GM12878 (cell line): ENCODE measurements at regions not wholly inside any gene's neighbourhood (a gene's known extent, or its start where the extent isn't known, plus 50 kb on each side); places are given as distances from the start of the nearest gene placed in this dataset.

ENCODE experiments used
- ATAC-seq: fragments of 200-7000 bp; cut with Tn5 transposase; 3 replicates; pipeline ENCODE4 v1.9.1; 2020; ENCODE audit warnings: mild to moderate bottlenecking, moderate library complexity
- BruUV-seq: library from RNA; stranded (reverse); fragments of 400-500 nt; replicated peaks from 2 replicates; lab custom pipeline; 2021; lab: Mats Ljungman, UMichigan
- CTCF ChIA-PET: fragments of 300-600 bp; sonication (Branson Sonifier 250); formaldehyde crosslinking; extraction: SDS; loops from one replicate; lab custom pipeline; 2021; ENCODE audit warnings: inconsistent platforms; lab: Yijun Ruan, JAX
- POLR2A ChIA-PET: fragments of 350-600 bp; formaldehyde crosslinking; extraction: SDS; loops from one replicate; lab custom pipeline; 2021; ENCODE audit warnings: inconsistent platforms; lab: Charles Lee
- RAD21 ChIA-PET: fragments of 300-600 bp; sonication (Branson Sonifier 250); formaldehyde crosslinking; loops from one replicate; lab custom pipeline; 2023; ENCODE audit warnings: antibody characterized with exemption; ENCODE audit not compliant: unreplicated experiment; lab: Charles Lee
- SMC1A ChIA-PET: fragments of 300-600 bp; sonication (Branson Sonifier 250); formaldehyde crosslinking; loops from one replicate; lab custom pipeline; 2023; ENCODE audit not compliant: unreplicated experiment, uncharacterized antibody; lab: Charles Lee
- DNase-seq: peaks from one replicate; pipeline ENCODE4 v3.0.0-alpha.2; 2011; ENCODE audit warnings: low read depth, low spot score
- FAIRE-seq: peaks from 3 replicates; lab custom pipeline; 2011; peaks lifted over from hg19 to GRCh38; lab: Jason Lieb, UNC
- H2AFZ ChIP-seq: 2 replicates; pipeline ENCODE4 v1.6.0; 2011; ENCODE audit warnings: low read depth, low read length, control low read depth; ENCODE audit not compliant: control insufficient read depth
- H3K27ac ChIP-seq: 2 replicates; pipeline ENCODE4 v1.5.1; 2011; ENCODE audit warnings: control low read depth; ENCODE audit not compliant: control insufficient read depth, insufficient read depth
- H3K27me3 ChIP-seq, 2 experiments: replicated peaks in 1 of 2; 2 replicates each; pipeline versions ENCODE4 v1.6.0 to v1.6.1; 2011; ENCODE audit warnings: low read length in 1 of 2; ENCODE audit not compliant: control insufficient read depth in 2 of 2, insufficient read depth in 2 of 2
- H3K36me3 ChIP-seq, 2 experiments: 2 replicates each; pipeline ENCODE4 v1.5.1; 2011; ENCODE audit warnings: low read length in 1 of 2; ENCODE audit not compliant: control insufficient read depth in 2 of 2, insufficient read depth in 2 of 2
- H3K4me1 ChIP-seq: 2 replicates; pipeline ENCODE4 v1.6.1; 2011; ENCODE audit warnings: mild to moderate bottlenecking, low read length, moderate library complexity, mixed read lengths; ENCODE audit not compliant: control insufficient read depth, insufficient read depth
- H3K4me2 ChIP-seq: 2 replicates; pipeline ENCODE4 v1.6.0; 2011; ENCODE audit warnings: control low read depth; ENCODE audit not compliant: control insufficient read depth, insufficient read depth
- H3K4me3 ChIP-seq: fragments of 200-600 bp; sonication (generic); 2 replicates; pipeline ENCODE4 v1.5.1; 2016
- H3K79me2 ChIP-seq: 2 replicates; pipeline ENCODE4 v1.6.0; 2011; ENCODE audit warnings: low read length; ENCODE audit not compliant: control insufficient read depth, insufficient read depth
- H3K9ac ChIP-seq: 2 replicates; pipeline ENCODE4 v1.8.0; 2011; ENCODE audit warnings: low read length, control low read depth, mixed read lengths; ENCODE audit not compliant: control insufficient read depth, insufficient read depth
- H3K9me3 ChIP-seq: replicated peaks from 3 replicates; pipeline ENCODE4 v1.5.1; 2011; ENCODE audit warnings: mild to moderate bottlenecking, low read length; ENCODE audit not compliant: control insufficient read depth, insufficient read depth
- H4K20me1 ChIP-seq: 2 replicates; pipeline ENCODE4 v1.6.0; 2011; ENCODE audit not compliant: control insufficient read depth, insufficient read depth
- ATF2 ChIP-seq: IDR thresholded peaks from 2 replicates; pipeline ENCODE4 v1.6.1; 2012; ENCODE audit warnings: low read length, inconsistent platforms
- BCLAF1 ChIP-seq: fragments of 450-650 bp; IDR thresholded peaks from 2 replicates; pipeline ENCODE4 v1.6.1; 2017; ENCODE audit warnings: antibody characterized with exemption, mild to moderate bottlenecking, moderate library complexity
- CBX3 ChIP-seq: fragments of 200-600 bp; sonication (generic); IDR thresholded peaks from 2 replicates; pipeline ENCODE4 v1.6.1; 2016; ENCODE audit warnings: low read depth, borderline replicate concordance
- GABPA ChIP-seq: IDR thresholded peaks from 2 replicates; pipeline ENCODE4 v1.6.1; 2014; ENCODE audit warnings: antibody characterized with exemption, low read depth, mild to moderate bottlenecking, inconsistent platforms
- KLF5 ChIP-seq: fragments of 450-650 bp; IDR thresholded peaks from 2 replicates; pipeline ENCODE4 v1.6.1; 2014; ENCODE audit warnings: mild to moderate bottlenecking; ENCODE audit not compliant: partially characterized antibody
- RELA ChIP-seq: fragments of 450-650 bp; IDR thresholded peaks from 2 replicates; pipeline ENCODE4 v1.8.0; 2014; ENCODE audit warnings: borderline replicate concordance; ENCODE audit not compliant: partially characterized antibody
- SMARCA5 ChIP-seq: fragments of 450-650 bp; IDR thresholded peaks from 2 replicates; pipeline ENCODE4 v1.6.1; 2017; ENCODE audit warnings: mild to moderate bottlenecking
- SUZ12 ChIP-seq: fragments of 200-600 bp; sonication (generic); IDR thresholded peaks from one replicate; pipeline ENCODE4 v1.6.1; 2018; ENCODE audit warnings: antibody characterized with exemption, mild to moderate bottlenecking; ENCODE audit not compliant: unreplicated experiment
- WGBS: methylation state at CpG from one replicate; pipeline ENCODE4 v1.1.6; 2016; ENCODE audit warnings: low lambda C conversion rate; ENCODE audit not compliant: insufficient replicate concordance, insufficient coverage; ENCODE audit errors: missing lambda C conversion rate; 5-methylcytosine and 5-hydroxymethylcytosine counted together
- in situ Hi-C: fragments of 300-500 bp; cut with MboI; formaldehyde crosslinking; loops from 9 replicates; pipeline ENCODE4 v1.14.3; 2018; ENCODE audit warnings: mixed read lengths
- intact Hi-C: fragments of 100-400 bp; cut with micrococcal nuclease; formaldehyde crosslinking; loops from one replicate; pipeline ENCODE4 v1.14.2; 2022; ENCODE audit not compliant: unreplicated experiment
- TF ChIP-seq, protein P1 (sequence below): IDR thresholded peaks from 2 replicates; pipeline ENCODE4 v1.6.1; 2012; ENCODE audit warnings: low read depth, low read length, improper control_type of control experiment
- TF ChIP-seq, protein P2 (sequence below): fragments of 450-650 bp; IDR thresholded peaks from 2 replicates; pipeline ENCODE4 v1.6.1; 2014; ENCODE audit warnings: mild to moderate bottlenecking

DNA sequence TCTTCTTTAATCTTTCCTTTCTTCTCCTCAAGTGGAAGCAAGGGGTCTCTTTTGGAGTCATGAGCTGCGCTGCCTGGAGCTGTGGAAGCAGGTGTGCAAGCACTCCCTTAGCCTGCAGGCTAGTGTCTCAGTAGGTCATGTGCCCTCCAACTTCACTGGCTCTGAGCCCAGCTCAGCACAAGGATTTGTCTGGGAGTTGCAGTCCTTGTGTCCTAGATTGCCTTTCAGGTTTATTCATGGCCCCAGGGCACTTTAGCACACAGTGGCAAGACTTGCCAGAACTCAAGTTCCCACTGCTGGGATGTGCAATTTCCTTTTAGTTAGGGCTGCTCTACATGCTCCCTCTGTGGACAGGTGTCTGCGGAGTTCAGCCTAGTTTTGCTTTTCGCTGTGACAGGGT, 211.7 kb downstream of the LIG4 start:
- FAIRE-seq: no peak
- H3K36me3 ChIP-seq: no peaks in the 10 kb centered on the region
- H3K27me3 ChIP-seq: no peaks in the 10 kb centered on the region
- RAD21 ChIA-PET: no interaction called here
- intact Hi-C loops: no loop called here
- H3K9ac ChIP-seq: no peak overlapping the region
- no peaks in the 10 kb centered on the region for H4K20me1 ChIP-seq
- SMC1A ChIA-PET: no interaction called here
- in situ Hi-C loops: no loop called here
- DNase-seq: no peak
- POLR2A ChIA-PET: no interaction called here
- peak; percentile 30; the same call in 2 of the 3 replicates for ATAC-seq
- H3K4me2 ChIP-seq: no peak overlapping the region
- no peak overlapping the region for H2AFZ ChIP-seq
- H3K9me3 ChIP-seq: no peaks in the 10 kb centered on the region
- BruUV-seq: no TSS peak
- no peaks in the 10 kb centered on the region for H3K79me2 ChIP-seq
- no peak overlapping the region for H3K27ac ChIP-seq
- no peak overlapping the region for H3K4me3 ChIP-seq
- 9% methylated on average over 3 of the region's 3 CpGs for WGBS
- TF ChIP-seq BCLAF1 (no peak), SUZ12 (no peak), RELA (no peak), SMARCA5 (no peak), ATF2 (no peak), KLF5 (no peak), GABPA (no peak), CBX3 (no peak)
- TF ChIP-seq, protein P1, sequence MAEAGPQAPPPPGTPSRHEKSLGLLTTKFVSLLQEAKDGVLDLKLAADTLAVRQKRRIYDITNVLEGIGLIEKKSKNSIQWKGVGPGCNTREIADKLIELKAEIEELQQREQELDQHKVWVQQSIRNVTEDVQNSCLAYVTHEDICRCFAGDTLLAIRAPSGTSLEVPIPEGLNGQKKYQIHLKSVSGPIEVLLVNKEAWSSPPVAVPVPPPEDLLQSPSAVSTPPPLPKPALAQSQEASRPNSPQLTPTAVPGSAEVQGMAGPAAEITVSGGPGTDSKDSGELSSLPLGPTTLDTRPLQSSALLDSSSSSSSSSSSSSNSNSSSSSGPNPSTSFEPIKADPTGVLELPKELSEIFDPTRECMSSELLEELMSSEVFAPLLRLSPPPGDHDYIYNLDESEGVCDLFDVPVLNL: no peak
- TF ChIP-seq, protein P2, sequence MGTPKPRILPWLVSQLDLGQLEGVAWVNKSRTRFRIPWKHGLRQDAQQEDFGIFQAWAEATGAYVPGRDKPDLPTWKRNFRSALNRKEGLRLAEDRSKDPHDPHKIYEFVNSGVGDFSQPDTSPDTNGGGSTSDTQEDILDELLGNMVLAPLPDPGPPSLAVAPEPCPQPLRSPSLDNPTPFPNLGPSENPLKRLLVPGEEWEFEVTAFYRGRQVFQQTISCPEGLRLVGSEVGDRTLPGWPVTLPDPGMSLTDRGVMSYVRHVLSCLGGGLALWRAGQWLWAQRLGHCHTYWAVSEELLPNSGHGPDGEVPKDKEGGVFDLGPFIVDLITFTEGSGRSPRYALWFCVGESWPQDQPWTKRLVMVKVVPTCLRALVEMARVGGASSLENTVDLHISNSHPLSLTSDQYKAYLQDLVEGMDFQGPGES: no peak
- CTCF ChIA-PET: interaction anchor here (1.2 kb wide), 1 partner anchor 12 kb away, joined by 3 read pairs; no protein-coding TSS in a partner anchor
- H3K4me1 ChIP-seq: no peaks in the 10 kb centered on the region
